GM12878 (cell line): ENCODE measurements at regions not wholly inside any gene's neighbourhood (a gene's known extent, or its start where the extent isn't known, plus 50 kb on each side); places are given as distances from the start of the nearest gene placed in this dataset.

Experiments used
- GABPA ChIP-seq: IDR thresholded peaks from 2 replicates; pipeline ENCODE4 v1.6.1; 2014; ENCODE audit warnings: antibody characterized with exemption, low read depth, mild to moderate bottlenecking, inconsistent platforms
- JUNB ChIP-seq: IDR thresholded peaks from 2 replicates; pipeline ENCODE4 v1.6.1; 2016; ENCODE audit warnings: antibody characterized with exemption, mild to moderate bottlenecking
- NFYA ChIP-seq: IDR thresholded peaks from 2 replicates; pipeline ENCODE4 v1.6.1; 2011; ENCODE audit warnings: low read depth, mild to moderate bottlenecking, low read length, improper control_type of control experiment, borderline replicate concordance
- NFYB ChIP-seq: IDR thresholded peaks from 2 replicates; pipeline ENCODE4 v1.6.1; 2011; ENCODE audit warnings: low read depth, mild to moderate bottlenecking, low read length, improper control_type of control experiment, moderate library complexity; ENCODE audit not compliant: insufficient read depth
- POLR2A ChIP-seq: IDR thresholded peaks from 2 replicates; pipeline ENCODE4 v1.6.1; 2011; ENCODE audit warnings: low read depth, mild to moderate bottlenecking, low read length
- STAT1 ChIP-seq: fragments of 450-650 bp; conservative IDR thresholded peaks from 2 replicates; pipeline ENCODE4 v1.6.1; 2014; ENCODE audit warnings: antibody characterized with exemption, mild to moderate bottlenecking
- TF ChIP-seq, protein P1 (sequence below): IDR thresholded peaks from 2 replicates; pipeline ENCODE4 v1.6.1; 2012; ENCODE audit warnings: low read depth, low read length, improper control_type of control experiment
- TF ChIP-seq, protein P2 (sequence below), 3 experiments: IDR thresholded peaks in 2 of 3; conservative IDR thresholded peaks in 1 of 3; 2 replicates each; pipeline ENCODE4 v1.5.1; 2011; ENCODE audit warnings: low read depth in 3 of 3, low read length in 3 of 3, mild to moderate bottlenecking in 3 of 3, control low read depth in 2 of 3, moderate library complexity in 2 of 3, inconsistent platforms in 1 of 3, mixed read lengths in 1 of 3; ENCODE audit not compliant: control insufficient read depth in 2 of 3, insufficient read depth in 1 of 3; ENCODE audit errors: extremely low read depth in 1 of 3

DNA sequence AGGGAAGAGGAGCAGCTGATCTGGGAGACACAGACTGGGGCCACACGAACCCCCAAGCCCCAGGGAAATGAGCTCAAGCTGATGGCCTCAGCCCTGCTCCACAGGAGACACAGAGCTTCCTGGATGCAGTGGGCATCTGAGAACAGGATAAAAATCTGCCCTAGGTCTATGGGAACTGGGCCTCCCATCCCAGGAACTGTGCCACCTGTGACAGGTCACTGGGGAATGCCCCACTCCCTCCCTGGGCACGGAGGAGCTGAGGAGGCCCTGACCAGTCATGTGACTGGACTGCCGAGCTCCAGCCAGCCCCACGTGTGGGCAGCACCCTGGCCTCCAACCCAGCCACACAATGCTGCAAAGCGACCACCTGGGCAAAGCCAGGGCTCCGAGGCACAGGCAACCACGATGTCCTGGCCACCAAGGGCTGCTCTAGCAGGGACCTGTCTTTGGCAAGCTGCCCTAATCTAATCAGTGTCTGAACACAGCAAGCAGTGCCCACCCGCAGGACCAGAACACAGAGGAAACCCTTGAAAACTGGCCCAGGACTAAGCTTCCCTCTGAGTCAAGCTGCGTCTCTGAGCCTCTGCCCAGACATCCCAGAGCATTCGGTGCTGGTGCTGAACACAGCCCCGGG is 57.8 kb upstream of the ID2 start:
- TF ChIP-seq, protein P1, sequence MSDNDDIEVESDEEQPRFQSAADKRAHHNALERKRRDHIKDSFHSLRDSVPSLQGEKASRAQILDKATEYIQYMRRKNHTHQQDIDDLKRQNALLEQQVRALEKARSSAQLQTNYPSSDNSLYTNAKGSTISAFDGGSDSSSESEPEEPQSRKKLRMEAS = no peak
- no peak for TF ChIP-seq GABPA
- TF ChIP-seq JUNB = no peak
- no peak for TF ChIP-seq NFYB
- no peak for TF ChIP-seq POLR2A
- TF ChIP-seq, protein P2, sequence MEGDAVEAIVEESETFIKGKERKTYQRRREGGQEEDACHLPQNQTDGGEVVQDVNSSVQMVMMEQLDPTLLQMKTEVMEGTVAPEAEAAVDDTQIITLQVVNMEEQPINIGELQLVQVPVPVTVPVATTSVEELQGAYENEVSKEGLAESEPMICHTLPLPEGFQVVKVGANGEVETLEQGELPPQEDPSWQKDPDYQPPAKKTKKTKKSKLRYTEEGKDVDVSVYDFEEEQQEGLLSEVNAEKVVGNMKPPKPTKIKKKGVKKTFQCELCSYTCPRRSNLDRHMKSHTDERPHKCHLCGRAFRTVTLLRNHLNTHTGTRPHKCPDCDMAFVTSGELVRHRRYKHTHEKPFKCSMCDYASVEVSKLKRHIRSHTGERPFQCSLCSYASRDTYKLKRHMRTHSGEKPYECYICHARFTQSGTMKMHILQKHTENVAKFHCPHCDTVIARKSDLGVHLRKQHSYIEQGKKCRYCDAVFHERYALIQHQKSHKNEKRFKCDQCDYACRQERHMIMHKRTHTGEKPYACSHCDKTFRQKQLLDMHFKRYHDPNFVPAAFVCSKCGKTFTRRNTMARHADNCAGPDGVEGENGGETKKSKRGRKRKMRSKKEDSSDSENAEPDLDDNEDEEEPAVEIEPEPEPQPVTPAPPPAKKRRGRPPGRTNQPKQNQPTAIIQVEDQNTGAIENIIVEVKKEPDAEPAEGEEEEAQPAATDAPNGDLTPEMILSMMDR (IDR thresholded peaks at IDR 0.05 in 2 of 3, conservative IDR thresholded peaks at IDR 0.05 in 1 of 3; ENCODE audit: control insufficient read depth in 2 of 3, extremely low read depth in 1 of 3, insufficient read depth in 1 of 3, low read depth in 3 of 3, low read length in 3 of 3) = no peak
- TF ChIP-seq NFYA = no peak
- no peak for TF ChIP-seq STAT1
